ENCODE measurements at regions not wholly inside any gene's neighbourhood (a gene's known extent, or its start where the extent isn't known, plus 50 kb on each side); places are given as distances from the start of the nearest gene placed in this dataset.
"Not testable (repeated sequence)": the region's sequence is repeated elsewhere in the genome, so short reads cannot be mapped to it uniquely, and the experiment has no call there.

DNA sequence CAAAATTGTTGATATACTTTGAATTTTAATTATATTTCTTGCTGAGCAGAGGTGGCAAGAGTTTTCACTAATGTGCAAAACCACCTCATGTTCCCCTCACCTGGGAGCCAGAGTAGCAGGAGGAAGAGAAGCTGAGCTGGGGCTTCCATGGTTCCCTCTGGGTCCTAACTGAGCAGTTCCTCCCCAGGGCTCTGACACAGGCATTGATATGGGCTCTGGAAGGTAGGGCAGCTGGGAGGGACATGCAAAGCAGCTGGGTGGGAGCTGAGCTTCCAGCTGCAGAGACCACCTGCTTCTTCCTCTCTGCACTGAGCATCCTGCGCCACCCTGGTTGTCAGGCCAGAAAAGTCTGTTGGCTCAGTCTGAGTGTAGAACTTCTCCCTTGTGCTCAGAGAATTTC lies 336.1 kb downstream of the RPIA start:
- not testable (repeated sequence) for DNase-seq

GRCh38 chr2:89029257-89029656 lies 337.8 kb downstream of the RPIA start:
- DNase-seq, result not testable (repeated sequence)

GRCh38 chr2:89048138-89049066 lies 356.9 kb downstream of the RPIA start:
- DNase-seq, result not testable (repeated sequence)

- DNase-seq, result not testable (repeated sequence)
Observed at GRCh38 chr2:89058616-89059015, 367.1 kb downstream of the RPIA start.

- DNase-seq, result not testable (repeated sequence)
Observed at GRCh38 chr2:89061174-89061573, 369.7 kb downstream of the RPIA start.

DNA sequence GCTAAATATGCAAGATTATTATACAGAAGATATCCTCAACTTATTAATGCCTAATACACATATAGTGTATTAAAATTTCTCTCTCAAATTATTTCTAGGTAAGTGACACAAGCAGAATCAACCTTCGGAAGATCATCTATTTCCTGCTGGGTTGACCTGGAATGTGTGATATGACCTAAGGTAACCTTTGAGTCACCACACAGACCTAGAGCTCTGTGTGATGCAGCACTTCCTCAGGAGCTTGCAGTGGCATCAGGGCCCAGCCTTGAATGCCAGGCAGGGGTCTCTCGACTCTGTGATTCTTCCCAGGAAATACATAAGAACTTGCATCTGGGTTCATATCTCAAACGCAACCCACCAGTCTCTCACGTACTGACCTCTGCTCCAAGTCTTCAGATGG lies 385.3 kb downstream of the RPIA start:
- not testable (repeated sequence) for DNase-seq

DNA sequence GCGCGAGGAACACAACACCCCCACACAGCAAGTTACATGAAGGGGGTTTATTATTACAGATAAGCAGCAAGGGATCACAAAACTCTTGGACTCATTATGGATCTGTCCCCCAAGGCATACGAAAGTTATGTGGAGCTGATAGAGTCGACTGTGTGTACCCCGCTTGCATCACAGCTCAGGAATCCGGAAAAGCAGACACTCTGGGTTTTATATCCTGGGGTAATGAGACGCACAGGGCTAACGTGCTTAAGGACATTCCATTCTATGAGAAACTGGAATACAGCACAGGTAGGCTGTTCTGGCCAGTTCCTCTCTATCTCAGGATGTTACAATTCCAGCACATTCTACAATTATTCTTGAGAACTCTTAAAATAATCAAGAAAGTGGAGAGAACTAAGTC lies 401.4 kb downstream of the RPIA start:
- DNase-seq, result not testable (repeated sequence)

DNA sequence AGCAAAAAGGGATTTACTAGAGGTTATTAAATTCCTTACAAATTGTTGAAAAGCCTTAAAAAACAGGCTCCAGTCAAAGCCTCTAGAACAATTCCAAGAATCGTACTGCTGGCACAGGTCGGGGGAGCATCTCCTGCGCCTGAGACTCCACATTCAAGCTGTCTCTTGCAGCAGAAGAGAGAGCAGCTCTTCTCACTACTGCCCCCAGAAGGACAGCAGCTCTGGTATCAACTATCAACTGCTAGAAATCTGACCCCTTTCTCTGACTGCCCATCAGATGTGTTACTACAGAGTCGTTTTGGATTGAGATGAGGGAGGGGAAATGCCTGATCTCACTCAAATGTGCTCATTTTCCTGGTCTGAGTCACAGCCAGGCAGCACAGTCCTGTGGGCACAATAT lies 403.6 kb downstream of the RPIA start:
- DNase-seq, result not testable (repeated sequence)

DNA sequence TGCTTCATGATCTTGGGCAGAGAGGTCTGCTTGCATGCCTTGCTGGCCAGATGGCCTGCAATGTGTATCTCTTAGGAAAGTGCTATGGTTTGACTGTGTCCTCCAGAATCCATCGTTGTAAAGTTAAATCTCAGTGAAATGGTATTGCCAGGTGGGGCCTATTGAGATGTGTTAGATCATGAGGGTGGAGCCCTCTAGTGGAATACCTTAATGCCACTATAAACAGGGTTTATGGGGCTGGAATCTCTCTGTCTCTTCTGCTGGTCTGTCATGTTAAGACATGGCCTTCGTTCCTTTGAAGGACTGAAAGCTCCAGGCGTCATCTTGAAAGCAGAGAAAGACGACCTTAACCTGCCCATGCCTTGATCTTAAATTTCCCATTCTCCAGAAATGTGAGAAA lies 411.1 kb downstream of the RPIA start:
- DNase-seq, result not testable (repeated sequence)

GRCh38 chr2:89106369-89107019 lies 415.0 kb downstream of the RPIA start:
- not testable (repeated sequence) for DNase-seq

DNA sequence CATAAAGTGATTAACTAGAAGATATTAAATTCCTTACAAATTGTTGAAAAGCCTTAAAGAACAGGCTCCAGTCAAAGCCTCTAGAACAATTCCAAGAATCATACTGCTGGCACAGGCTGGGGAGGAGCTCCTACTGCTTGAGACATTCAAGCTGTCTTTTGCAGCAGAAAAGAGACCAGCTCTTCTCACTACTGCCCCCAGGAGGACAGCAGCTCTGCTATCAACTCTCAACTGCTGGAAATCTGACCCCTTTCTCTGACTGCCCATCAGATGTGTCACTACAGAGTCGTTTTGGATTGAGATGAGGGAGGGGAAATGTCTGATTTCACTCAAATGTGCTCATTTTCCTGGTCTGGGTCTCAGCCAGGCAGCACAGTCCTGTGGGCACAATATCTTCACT lies 421.0 kb downstream of the RPIA start:
- not testable (repeated sequence) for DNase-seq

GRCh38 chr2:89113286-89113685 lies 421.8 kb downstream of the RPIA start:
- DNase-seq, result not testable (repeated sequence)

GRCh38 chr2:89129440-89129839 lies 438.0 kb downstream of the RPIA start:
- DNase-seq, result not testable (repeated sequence)

GRCh38 chr2:89130665-89131308 lies 439.3 kb downstream of the RPIA start:
- DNase-seq, result not testable (repeated sequence)

DNA sequence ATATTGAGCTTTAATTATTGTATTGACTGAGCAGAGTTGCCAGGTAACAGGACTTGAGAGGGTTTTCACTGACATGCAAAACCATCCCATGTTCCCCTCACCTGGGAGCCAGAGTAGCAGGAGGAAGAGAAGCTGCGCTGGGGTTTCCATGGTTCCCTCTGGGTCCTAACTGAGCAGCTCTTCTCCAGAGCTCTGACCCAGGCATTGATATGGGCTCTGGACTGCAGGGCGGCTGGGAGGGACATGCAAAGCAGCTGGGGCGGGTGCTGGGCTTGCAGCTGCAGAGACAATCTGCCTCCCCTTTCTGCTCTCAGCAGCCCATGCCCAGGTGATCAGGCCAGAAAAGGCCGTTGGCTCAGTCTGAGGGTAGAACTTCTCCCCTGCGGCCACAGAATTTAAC lies 451.5 kb downstream of the RPIA start:
- not testable (repeated sequence) for DNase-seq

GRCh38 chr2:89145342-89145741 lies 453.9 kb downstream of the RPIA start:
- DNase-seq, result not testable (repeated sequence)

GRCh38 chr2:89148256-89148655 lies 456.8 kb downstream of the RPIA start:
- not testable (repeated sequence) for DNase-seq

DNA sequence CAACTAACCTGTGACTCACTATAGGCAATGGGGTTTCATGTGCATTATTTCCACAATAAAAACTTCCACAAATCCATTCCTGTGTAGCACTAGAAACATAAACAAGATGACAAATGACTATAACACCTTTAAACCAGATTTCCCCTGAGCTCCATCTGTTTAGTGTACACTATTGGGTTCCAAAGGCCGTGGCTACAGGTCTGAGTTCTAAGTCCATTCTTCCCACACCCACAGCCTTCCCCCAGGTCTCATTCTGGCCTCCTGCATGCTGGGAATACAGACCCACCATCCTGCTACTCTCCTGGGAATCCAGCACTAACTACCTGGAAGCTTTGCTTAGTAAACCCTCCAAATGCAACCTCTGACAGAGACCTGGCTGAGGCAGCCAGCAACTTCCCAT lies 460.2 kb downstream of the RPIA start:
- not testable (repeated sequence) for DNase-seq

DNA sequence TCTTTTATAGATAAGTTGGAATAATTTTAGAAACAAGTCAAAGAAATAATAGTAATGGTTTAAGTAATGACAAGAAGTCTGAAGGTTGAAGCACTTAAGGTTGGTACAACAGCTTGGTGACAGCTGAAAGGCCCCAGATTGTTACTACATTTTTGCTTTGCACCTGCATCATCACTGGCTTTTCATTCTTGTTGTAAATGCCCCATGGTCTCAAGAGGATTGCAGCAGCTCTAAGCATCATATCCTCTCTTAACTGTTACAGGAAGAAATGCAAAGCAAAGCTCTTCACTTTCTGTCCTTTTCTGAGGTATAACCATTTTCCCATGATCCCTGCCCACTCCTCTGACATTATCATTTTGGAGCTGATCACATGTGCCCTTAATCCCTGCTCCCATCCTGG lies 461.0 kb downstream of the RPIA start:
- DNase-seq, result not testable (repeated sequence)

GRCh38 chr2:89153210-89153609 lies 461.7 kb downstream of the RPIA start:
- DNase-seq, result not testable (repeated sequence)

DNA sequence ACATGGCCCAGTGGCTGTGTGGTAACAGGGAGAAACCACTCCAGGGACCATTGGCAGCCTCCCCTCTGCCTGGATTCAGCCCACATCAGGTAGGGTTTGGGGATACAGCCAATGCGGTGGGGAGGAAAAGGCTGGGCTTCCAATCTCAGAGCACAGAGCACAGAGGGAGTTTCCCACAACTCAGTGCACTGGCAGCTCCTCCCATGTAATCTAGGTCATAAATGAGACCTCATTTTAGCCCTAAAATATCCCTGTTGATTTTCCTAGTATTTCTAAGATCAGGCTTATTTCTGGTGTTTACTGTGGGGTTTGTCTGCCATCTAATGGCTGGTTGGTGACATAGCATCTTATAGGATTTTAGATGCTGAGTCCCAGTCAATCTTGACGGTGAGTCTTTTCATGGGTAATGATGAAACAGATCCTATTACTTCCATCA lies 462.8 kb downstream of the RPIA start:
- DNase-seq, result not testable (repeated sequence)

DNA sequence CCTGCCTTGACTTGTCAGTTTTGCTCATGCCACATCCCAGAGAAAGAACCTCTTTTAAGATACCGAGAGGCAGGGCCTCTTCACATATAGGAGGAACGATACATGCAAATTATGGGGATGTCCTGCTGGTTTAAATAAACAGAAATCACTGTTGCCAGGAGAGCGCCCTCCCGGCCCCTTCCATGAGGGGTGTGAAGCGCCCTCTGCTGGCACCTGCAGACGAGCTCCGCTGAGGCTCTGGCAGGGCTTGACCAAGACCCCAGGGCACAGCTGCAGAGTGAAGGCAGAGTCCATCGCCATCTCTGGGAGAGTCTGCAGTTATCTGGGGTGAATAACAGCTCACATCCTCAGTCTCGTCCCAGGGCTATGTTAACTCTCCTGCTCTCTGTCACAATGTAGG lies 468.8 kb downstream of the RPIA start:
- DNase-seq, result not testable (repeated sequence)

- not testable (repeated sequence) for DNase-seq
Observed at GRCh38 chr2:89161626-89162025, 470.2 kb downstream of the RPIA start.

Data from activated CD4-positive, CD25-positive, alpha-beta regulatory T cell treated with anti-CD3 and anti-CD28 coated beads, Interleukin-2, amount 50 U/mL, for 72 hours (primary cell).